Rectal smooth muscle tissue (tissue), 1 donor: ENCODE measurements at regions not wholly inside any gene's neighbourhood (a gene's known extent, or its start where the extent isn't known, plus 50 kb on each side); places are given as distances from the start of the nearest gene placed in this dataset.

ENCODE experiments used
- H3K27ac ChIP-seq: one replicate; pipeline ENCODE4 v1.7.0; 2013; ENCODE audit warnings: low read depth, low read length, inconsistent platforms
- H3K27me3 ChIP-seq: one replicate; pipeline ENCODE4 v1.7.0; 2013; ENCODE audit warnings: low read length; ENCODE audit not compliant: control insufficient read depth, insufficient read depth
- H3K36me3 ChIP-seq: one replicate; pipeline ENCODE4 v1.7.0; 2013; ENCODE audit warnings: low read length; ENCODE audit not compliant: control insufficient read depth, insufficient read depth
- H3K4me1 ChIP-seq: one replicate; pipeline ENCODE4 v1.7.0; 2013; ENCODE audit warnings: low read length; ENCODE audit not compliant: control insufficient read depth, insufficient read depth
- H3K4me3 ChIP-seq: one replicate; pipeline ENCODE4 v1.7.0; 2013; ENCODE audit warnings: low read length
- H3K9ac ChIP-seq: one replicate; pipeline ENCODE4 v1.7.0; 2013; ENCODE audit warnings: low read length

DNA sequence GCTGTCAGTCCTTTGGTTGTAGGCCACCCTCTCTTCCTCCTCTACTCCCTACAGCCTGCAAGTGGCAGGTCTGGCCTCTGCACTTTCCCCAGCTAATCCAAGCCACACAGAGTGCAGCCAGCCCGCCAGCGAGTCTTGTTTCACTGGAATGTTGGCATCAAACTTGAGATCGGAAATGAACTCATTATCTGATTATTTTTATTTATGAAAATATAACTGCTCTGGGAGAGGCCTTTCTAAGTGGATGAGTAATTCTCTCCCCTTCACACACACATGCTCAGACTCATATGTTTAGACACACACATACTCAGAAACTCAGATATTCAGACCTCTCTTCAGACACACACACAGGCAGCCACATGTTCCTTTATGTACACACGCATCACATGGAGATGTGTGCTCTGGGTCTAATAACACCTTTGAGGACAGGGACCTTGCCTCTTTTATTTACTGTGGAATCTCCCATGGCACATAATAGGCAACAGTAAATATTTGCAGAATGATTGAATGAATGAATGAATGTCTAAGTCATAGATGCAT, 151.3 kb downstream of the ZFP36L2 start:
- Histone ChIP-seq H3K4me3 (no peak overlapping the region), H3K4me1 (peaks cover 25% of the 10 kb centered on the region), H3K9ac (no peak overlapping the region), H3K36me3 (no peaks in the 10 kb centered on the region), H3K27ac (peak overlapping the region; percentile 47), H3K27me3 (no peaks in the 10 kb centered on the region)

DNA sequence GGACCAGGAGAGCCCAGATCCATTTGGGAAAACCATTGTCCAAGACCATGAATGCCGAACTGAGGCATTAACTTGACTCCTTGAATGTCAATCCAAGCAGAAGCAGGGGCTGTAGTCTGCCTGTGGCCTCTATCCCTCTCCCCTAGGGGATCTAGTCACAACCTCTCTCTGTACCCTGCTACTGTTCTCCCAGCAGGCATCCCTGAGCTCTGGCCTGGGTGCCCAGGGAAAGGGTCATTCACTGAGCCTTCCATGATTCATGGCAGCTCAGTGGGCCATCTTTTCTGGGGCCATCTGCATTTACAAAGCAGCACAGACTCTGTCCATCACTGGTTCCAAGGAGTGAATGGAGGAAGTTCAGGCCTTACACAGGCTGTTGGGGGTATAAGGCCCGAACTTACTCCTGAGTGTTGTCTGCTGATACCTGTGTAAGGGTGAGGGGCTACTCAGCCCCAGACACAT, 151.8 kb downstream of the ZFP36L2 start:
- Histone ChIP-seq H3K4me3 (no peak overlapping the region), H3K4me1 (peaks cover 25% of the 10 kb centered on the region), H3K36me3 (no peaks in the 10 kb centered on the region), H3K27ac (peak overlapping the region; percentile 18), H3K27me3 (no peaks in the 10 kb centered on the region), H3K9ac (no peak overlapping the region)

DNA sequence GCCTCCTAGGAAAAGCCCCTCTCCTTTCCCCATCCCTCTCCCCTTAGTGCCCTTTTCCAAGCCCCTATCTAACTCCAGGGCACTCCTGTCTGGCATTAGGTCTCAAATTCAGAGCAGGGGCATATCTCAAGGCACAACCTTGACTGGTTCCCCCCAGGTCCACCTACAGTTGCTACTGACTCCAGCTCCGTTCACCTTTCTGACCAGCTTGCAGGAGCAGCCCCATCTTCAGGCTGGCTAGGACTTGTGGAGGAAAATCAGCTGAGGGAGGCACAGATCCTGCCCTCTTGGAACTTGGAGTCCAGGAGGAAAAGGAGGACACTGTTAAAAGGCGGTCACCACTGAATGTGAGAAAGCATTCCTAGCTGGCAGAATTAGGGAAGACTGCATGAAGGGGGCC, 152.4 kb downstream of the ZFP36L2 start:
- H3K4me1 ChIP-seq, result peaks cover 25% of the 10 kb centered on the region

DNA sequence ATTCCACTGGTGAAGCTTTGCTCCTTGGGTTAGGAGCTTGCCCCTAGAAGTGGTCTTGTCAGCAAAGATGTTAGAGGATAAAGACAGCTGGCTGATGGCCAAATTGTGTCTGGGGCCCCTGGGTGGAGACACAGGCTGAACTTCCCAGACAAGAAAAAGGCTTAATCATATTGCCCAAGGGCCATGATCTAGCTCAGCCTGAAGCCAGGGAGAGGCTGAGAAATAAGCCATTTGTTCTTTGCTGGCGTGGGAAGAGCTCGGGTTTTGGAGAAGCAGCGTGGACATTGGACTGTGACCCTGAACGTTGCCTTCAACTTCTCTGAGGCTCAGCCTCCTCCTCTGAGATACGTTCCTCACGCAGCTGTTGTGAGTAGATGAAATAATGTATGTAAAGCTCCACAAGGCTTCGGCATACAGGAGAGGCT, 153.0 kb downstream of the ZFP36L2 start:
- Histone ChIP-seq H3K4me1 (peaks cover 25% of the 10 kb centered on the region), H3K4me3 (no peak overlapping the region), H3K27ac (no peak overlapping the region), H3K36me3 (no peaks in the 10 kb centered on the region), H3K27me3 (no peaks in the 10 kb centered on the region), H3K9ac (no peak overlapping the region)

More for the DNA sequence above, 152.4 kb downstream of the ZFP36L2 start:
- Histone ChIP-seq H3K27ac (no peak overlapping the region), H3K9ac (no peak overlapping the region), H3K36me3 (no peaks in the 10 kb centered on the region), H3K4me3 (no peak overlapping the region), H3K27me3 (no peaks in the 10 kb centered on the region)

DNA sequence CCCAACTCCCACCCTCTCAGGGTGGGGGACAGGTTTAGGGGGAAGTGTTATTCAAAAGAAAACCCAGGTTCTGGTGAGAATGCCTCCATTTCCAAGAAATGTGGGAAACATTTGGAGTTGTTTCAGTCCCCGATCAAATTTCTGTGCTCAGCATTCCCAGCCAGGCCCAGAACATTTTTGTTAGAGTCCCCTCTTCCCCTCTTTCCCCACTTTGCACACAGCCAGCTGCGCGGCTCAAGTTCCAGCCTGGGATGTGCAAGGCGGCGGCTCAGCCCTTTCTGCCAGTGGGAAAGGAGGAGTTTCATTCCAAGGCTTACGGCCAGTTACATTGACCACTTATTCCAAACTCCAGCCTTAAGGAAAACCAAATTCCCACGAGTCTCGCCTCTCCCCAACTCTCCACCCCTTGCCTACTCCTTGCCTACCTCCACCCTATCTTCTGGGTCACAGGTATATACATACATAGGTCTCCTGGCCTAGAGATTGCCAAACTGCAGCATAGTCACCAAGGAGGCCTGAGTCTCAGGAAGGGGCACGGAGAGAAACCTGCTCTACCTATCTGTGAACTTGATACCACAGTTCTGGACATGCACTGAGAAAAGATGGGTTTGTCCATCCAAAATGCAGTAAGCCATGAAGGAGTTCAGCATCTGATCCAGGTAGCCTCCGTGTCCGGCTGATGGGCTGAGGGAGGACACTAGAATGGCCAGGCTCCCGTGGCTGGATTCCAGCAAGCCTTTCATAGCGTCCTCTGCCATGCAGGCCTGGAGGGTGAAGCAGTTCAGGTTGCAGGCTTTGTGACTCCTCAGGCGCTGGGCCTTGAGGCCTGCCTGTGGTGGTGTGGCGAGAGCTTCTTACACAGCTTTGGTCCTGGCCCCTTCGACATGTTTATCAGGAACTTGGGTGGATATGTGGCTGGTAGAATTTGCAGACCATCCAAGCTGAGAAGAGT, 154.5 kb downstream of the ZFP36L2 start:
- no peaks in the 10 kb centered on the region for H3K27me3 ChIP-seq
- no peak overlapping the region for H3K27ac ChIP-seq
- no peak overlapping the region for H3K4me3 ChIP-seq
- no peak overlapping the region for H3K9ac ChIP-seq
- H3K4me1 ChIP-seq, result peaks cover 25% of the 10 kb centered on the region
- no peaks in the 10 kb centered on the region for H3K36me3 ChIP-seq

DNA sequence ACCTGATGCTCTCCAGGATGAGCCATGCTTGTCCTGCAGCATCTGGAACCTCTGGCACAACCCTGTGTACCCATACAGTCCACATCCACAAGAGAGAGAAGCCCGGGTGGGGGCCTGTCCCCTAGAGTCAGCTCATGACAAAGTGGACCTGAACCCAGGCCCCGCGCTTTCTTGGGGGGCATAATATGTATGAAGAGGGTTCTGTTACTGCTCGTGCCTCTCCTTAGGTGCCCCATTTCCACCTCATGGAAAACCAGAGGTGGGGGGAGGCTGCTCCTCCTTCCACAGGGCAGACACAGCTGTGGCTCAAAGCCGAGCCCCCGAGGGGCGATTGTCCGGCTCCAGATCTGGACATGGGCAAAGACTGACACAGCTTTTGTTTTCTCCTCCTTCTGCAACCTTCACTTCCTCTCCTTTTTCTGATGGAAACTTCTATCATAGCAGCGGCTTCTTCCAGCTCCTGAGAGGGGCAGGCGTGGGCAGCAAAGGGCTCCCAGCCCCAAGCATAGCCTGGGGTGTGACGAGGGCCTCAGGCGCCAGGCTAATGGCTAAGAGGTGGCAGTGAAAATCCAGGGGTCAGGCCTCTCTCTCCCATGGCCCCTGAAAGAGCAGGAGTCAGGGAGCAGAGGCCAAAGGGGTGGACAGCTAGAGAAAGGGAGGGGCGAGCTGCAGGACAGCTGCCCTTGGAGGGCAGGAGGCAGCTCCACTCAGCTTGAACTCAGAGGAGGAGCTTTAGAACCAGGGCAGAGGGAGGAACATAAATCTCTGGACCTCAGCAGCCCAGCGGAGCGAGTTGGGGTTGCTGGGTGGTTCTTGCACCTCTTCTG, 155.5 kb downstream of the ZFP36L2 start:
- no peaks in the 10 kb centered on the region for H3K27me3 ChIP-seq
- no peak overlapping the region for H3K9ac ChIP-seq
- H3K27ac ChIP-seq, result no peak overlapping the region
- H3K4me3 ChIP-seq, result no peak overlapping the region
- H3K4me1 ChIP-seq, result peaks cover 22% of the 10 kb centered on the region
- no peaks in the 10 kb centered on the region for H3K36me3 ChIP-seq

DNA sequence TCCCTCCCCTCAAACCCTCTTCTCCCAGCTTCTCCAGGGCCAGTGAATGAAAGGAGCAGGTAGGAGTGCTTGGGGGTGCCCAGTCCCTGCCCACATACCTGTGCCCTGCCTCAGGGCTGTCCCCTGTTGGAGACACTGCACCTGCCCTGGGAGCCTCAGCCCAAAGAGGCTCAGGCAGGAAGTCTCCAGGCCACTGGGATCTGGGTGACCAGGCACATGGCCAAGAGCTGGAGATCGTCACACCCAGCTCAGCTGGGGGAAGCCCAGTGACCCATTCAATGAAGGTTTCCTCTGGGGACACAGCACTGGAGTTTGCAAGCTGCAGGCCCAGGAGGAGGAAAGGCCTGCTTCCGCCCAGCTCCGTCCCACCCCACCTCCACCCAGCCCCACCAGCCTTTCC, 156.4 kb downstream of the ZFP36L2 start:
- no peak overlapping the region for H3K4me3 ChIP-seq
- no peak overlapping the region for H3K27ac ChIP-seq
- peaks cover 14% of the 10 kb centered on the region for H3K4me1 ChIP-seq
- no peak overlapping the region for H3K9ac ChIP-seq
- no peaks in the 10 kb centered on the region for H3K36me3 ChIP-seq
- no peaks in the 10 kb centered on the region for H3K27me3 ChIP-seq

DNA sequence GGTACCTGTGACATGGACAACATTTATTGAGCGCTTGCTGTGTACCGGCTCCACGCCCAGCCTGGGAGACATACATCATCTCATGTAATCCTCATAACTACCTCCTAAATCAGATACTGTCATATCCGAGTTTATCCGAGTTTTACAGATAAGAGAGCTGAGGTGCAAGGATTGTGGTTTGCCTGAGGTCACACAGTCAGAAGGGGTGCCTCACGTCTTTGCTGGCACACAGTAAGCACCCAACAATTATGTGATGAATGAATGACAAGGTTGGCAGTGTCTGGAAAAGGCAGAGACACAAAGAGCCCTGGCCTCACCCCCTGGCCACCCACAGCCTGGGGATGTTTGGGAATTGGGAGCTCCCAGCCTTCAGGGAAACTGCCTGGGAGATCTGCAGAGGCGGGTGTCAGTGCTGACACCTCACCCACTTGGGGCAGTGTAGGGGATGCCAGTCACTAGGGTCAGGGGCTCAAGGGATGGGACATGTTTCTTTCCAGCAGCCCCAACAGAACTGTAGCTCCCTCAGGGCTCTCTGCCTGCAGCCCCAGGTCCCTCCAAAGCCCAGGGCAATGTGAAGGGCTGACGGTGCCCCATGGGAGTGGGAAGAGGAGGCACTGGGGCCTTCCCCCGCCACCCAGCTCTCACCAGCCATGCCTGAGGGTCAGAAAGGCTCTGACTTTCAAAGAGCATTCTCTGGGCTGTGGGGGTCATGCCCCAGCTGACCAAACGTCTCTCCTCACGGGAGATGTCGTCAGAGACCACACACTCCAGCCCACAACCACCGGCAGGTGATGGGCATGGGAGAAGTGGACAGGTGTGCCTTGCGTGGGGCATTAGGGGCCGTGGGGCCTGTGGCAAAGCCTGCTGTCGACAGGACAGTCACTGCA, 157.5 kb downstream of the ZFP36L2 start:
- Histone ChIP-seq H3K4me3 (no peak overlapping the region), H3K36me3 (no peaks in the 10 kb centered on the region), H3K27ac (no peak overlapping the region), H3K27me3 (no peaks in the 10 kb centered on the region), H3K9ac (no peak overlapping the region), H3K4me1 (peaks cover 5% of the 10 kb centered on the region)

DNA sequence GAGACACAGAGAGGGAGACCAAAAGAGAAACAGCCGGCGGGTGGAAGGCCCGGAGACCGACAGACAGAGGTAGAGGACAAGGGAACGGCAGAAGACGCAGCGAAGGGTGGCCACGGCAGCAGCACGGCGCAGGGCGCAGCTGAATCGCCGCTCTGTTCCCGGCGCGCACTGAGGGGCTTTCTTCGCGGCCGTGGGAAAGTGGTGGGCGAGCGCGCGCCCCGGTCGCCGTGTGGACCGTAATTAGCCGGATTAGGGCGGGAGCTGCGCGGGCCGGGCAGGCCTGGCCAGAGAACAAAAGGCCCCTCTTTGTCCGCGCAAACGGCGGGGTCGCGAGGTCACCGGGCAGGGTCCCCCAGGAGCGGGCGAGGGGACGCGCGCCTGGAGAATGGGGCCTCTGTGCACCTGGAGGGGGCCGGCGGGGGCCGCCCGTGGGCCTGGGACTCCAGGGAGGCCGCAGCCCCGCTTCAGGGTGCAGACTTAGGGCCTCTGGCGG, 158.3 kb downstream of the ZFP36L2 start:
- Histone ChIP-seq H3K4me3 (no peak overlapping the region), H3K4me1 (peaks cover 5% of the 10 kb centered on the region), H3K27ac (peak overlapping the region; percentile 14), H3K27me3 (no peaks in the 10 kb centered on the region), H3K9ac (no peak overlapping the region), H3K36me3 (no peaks in the 10 kb centered on the region)

DNA sequence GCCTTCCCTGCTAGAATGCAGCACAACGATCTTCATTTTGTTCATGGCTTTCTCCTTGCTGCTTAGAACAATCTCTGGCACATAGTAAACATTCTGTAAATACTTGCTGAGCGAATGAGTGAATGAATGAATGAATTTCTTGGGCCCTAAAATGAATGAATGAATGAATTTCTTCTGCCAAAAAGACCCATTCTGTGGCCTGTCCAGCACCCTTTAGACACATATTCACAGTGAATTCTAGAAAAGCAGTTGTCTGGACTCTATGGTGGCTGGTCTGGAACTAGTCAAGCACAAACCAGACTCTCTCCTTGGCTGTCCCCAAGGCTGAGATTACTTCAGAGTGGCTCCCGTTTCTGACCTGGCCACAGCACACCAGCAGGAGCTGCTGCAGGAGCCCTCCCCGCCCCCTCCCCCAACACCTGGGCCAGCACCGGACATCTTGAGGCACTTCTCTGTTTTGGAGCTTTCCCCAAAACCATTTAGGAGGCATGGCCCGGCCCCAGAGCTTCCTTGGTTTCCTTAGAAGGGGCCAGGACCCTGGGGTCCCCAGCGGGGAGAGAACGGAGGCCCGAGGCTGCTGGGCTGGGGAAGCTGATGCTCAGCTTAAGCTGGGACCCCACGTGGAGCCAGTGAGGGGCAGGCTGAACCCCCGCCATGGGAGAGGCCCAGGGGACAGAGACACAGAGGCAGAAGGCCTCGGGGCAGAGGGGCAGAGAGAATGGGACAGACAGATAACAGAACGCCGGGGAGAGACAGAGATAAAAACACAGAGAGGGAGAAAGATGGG, 159.0 kb downstream of the ZFP36L2 start:
- H3K9ac ChIP-seq, result no peak overlapping the region
- H3K27me3 ChIP-seq, result no peaks in the 10 kb centered on the region
- peaks cover 5% of the 10 kb centered on the region for H3K4me1 ChIP-seq
- H3K4me3 ChIP-seq, result no peak overlapping the region
- no peaks in the 10 kb centered on the region for H3K36me3 ChIP-seq
- peak overlapping the region; percentile 14 for H3K27ac ChIP-seq
